CD4-positive, alpha-beta T cell (primary cell): ENCODE measurements at regions not wholly inside any gene's neighbourhood (a gene's known extent, or its start where the extent isn't known, plus 50 kb on each side); places are given as distances from the start of the nearest gene placed in this dataset.
A peak's percentile ranks its signal among the peaks of the same experiment; 100 is the strongest.

Experiments
- ATAC-seq: fragments of 200-7000 bp; cut with Tn5 transposase; one replicate; pipeline ENCODE4 v1.10.0; 2022; ENCODE audit warnings: mild to moderate bottlenecking; ENCODE audit not compliant: poor library complexity
- CTCF ChIA-PET: fragments of 350-600 bp; sonication (Branson Sonifier 250); formaldehyde crosslinking; loops from one replicate; lab custom pipeline; 2021; ENCODE audit warnings: antibody characterized with exemption, inconsistent platforms; lab: Charles Lee
- POLR2A ChIA-PET: fragments of 350-600 bp; sonication (Branson Sonifier 250); formaldehyde crosslinking; loops from one replicate; lab custom pipeline; 2021; ENCODE audit warnings: antibody characterized with exemption, inconsistent platforms; lab: Charles Lee
- DNase-seq, 14 experiments: peaks; one replicate each; pipeline ENCODE4 v3.0.0-alpha.2; 2013 to 2020; ENCODE audit warnings: mixed read lengths in 2 of 14
- H3K27ac ChIP-seq, 2 donors: one replicate each; pipeline versions ENCODE4 v1.5.1 to v1.7.0; 2013; ENCODE audit warnings: low read length in 2 of 2, low read depth in 1 of 2, mild to moderate bottlenecking in 1 of 2
- H3K27me3 ChIP-seq, 2 experiments: 1 replicate in 1 of 2; 2 replicates in 1 of 2; pipeline versions ENCODE4 v1.6.1 to v1.7.0; 2013; ENCODE audit warnings: low read length in 2 of 2, control low read depth in 1 of 2, mild to moderate bottlenecking in 1 of 2, moderate library complexity in 1 of 2; ENCODE audit not compliant: insufficient read depth in 2 of 2, control insufficient read depth in 1 of 2
- H3K36me3 ChIP-seq: one replicate; pipeline ENCODE4 v1.6.1; 2013; ENCODE audit warnings: low read length, control low read depth; ENCODE audit not compliant: insufficient read depth
- H3K4me1 ChIP-seq: one replicate; pipeline ENCODE4 v1.6.1; 2013; ENCODE audit warnings: low read length, control low read depth; ENCODE audit not compliant: insufficient read depth
- H3K4me3 ChIP-seq: one replicate; pipeline ENCODE4 v1.5.1; 2013; ENCODE audit warnings: mild to moderate bottlenecking, low read length, moderate library complexity
- H3K9me3 ChIP-seq, 2 experiments: 1 replicate in 1 of 2; 2 replicates in 1 of 2; pipeline versions ENCODE4 v1.6.1 to v1.7.0; 2013; ENCODE audit warnings: low read length in 2 of 2, mild to moderate bottlenecking in 2 of 2, control low read depth in 1 of 2, moderate library complexity in 1 of 2; ENCODE audit not compliant: control insufficient read depth in 1 of 2, insufficient read depth in 1 of 2
- H3K27ac Mint-ChIP-seq: one replicate; pipeline ENCODE4 v1.8.0; 2020; ENCODE audit warnings: mixed read lengths
- H3K27me3 Mint-ChIP-seq: one replicate; pipeline ENCODE4 v1.8.0; 2021; ENCODE audit warnings: mixed read lengths
- H3K36me3 Mint-ChIP-seq: one replicate; pipeline ENCODE4 v1.8.0; 2021; ENCODE audit warnings: low read depth, mixed read lengths
- H3K4me1 Mint-ChIP-seq: one replicate; pipeline ENCODE4 v1.8.0; 2021; ENCODE audit warnings: low read depth, mixed read lengths
- H3K4me3 Mint-ChIP-seq: one replicate; pipeline ENCODE4 v1.8.0; 2020; ENCODE audit warnings: mild to moderate bottlenecking, mixed read lengths
- H3K9me3 Mint-ChIP-seq: one replicate; pipeline ENCODE4 v1.8.0; 2020; ENCODE audit warnings: mixed read lengths
- CTCF ChIP-seq: fragments of 200-600 bp; IDR thresholded peaks from one replicate; pipeline ENCODE4 v1.8.0; 2022; ENCODE audit warnings: antibody characterized with exemption, mild to moderate bottlenecking
- intact Hi-C, 2 experiments: fragments of 100-400 bp; cut with DNase I in 1 of 2; cut with micrococcal nuclease in 1 of 2; formaldehyde crosslinking; loops; one replicate each; pipeline versions ENCODE4 v1.15.1 to v1.9.0; 2023 to 2025; cut with DNase I, micrococcal nuclease

GRCh38 chr4:74670583-74670982, 123.7 kb downstream of the BTC start:
- H3K27me3 Mint-ChIP-seq = no peaks in the 10 kb centered on the region
- no peak overlapping the region for H3K4me3 Mint-ChIP-seq
- intact Hi-C loops = loop anchor here (2.0 to 5.0 kb wide), 6 partner anchors 48 to 483 kb away; no protein-coding TSS in a partner anchor
- H3K27ac Mint-ChIP-seq = no peak overlapping the region
- ChIA-PET POLR2A (no interaction called here), CTCF (interaction anchor here (1.1 kb wide), 1 partner anchor 294 kb away, joined by 3 read pairs; no protein-coding TSS in a partner anchor)
- H3K36me3 ChIP-seq = no peaks in the 10 kb centered on the region
- no peaks in the 10 kb centered on the region for H3K4me1 ChIP-seq
- no peaks in the 10 kb centered on the region for H3K27me3 ChIP-seq
- H3K4me1 Mint-ChIP-seq = peaks cover 2% of the 10 kb centered on the region
- H3K9me3 ChIP-seq = no peaks in the 10 kb centered on the region
- DNase-seq = no peak
- H3K27ac ChIP-seq = no peak overlapping the region
- H3K4me3 ChIP-seq = no peak overlapping the region
- no peaks in the 10 kb centered on the region for H3K9me3 Mint-ChIP-seq
- TF ChIP-seq CTCF = no peak
- no peak for ATAC-seq
- no peaks in the 10 kb centered on the region for H3K36me3 Mint-ChIP-seq

GRCh38 chr4:74671080-74671698, 123.1 kb downstream of the BTC start:
- H3K36me3 ChIP-seq = no peaks in the 10 kb centered on the region
- H3K4me1 Mint-ChIP-seq = peaks cover 3% of the 10 kb centered on the region
- ChIA-PET POLR2A (no interaction called here), CTCF (interaction anchor here (0.6 to 1.1 kb wide), 3 partner anchors 293 to 482 kb away, joined by 3 read pairs; no protein-coding TSS in a partner anchor)
- peak; percentile 76 for TF ChIP-seq CTCF
- H3K4me3 Mint-ChIP-seq = no peak overlapping the region
- H3K27me3 Mint-ChIP-seq = no peaks in the 10 kb centered on the region
- no peaks in the 10 kb centered on the region for H3K9me3 Mint-ChIP-seq
- no peak overlapping the region for H3K27ac Mint-ChIP-seq
- no peaks in the 10 kb centered on the region for H3K4me1 ChIP-seq
- DNase-seq (peak; percentile 7 to 69 (median 41)), ATAC-seq (peak; percentile 66)
- no peaks in the 10 kb centered on the region for H3K9me3 ChIP-seq
- H3K27ac ChIP-seq = no peak overlapping the region
- intact Hi-C loops = loop anchor here (1.0 to 5.0 kb wide), 8 partner anchors 49 to 484 kb away; no protein-coding TSS in a partner anchor
- H3K4me3 ChIP-seq = no peak overlapping the region
- H3K36me3 Mint-ChIP-seq = no peaks in the 10 kb centered on the region
- no peaks in the 10 kb centered on the region for H3K27me3 ChIP-seq

- ATAC-seq (no peak), DNase-seq (no peak)
- peaks cover 5% of the 10 kb centered on the region for H3K27me3 Mint-ChIP-seq
- POLR2A ChIA-PET = no interaction called here
- Histone ChIP-seq H3K36me3 (no peaks in the 10 kb centered on the region), H3K9me3 (no peaks in the 10 kb centered on the region), H3K27ac (no peak overlapping the region), H3K4me3 (no peak overlapping the region), H3K27me3 (no peaks in the 10 kb centered on the region), H3K4me1 (no peaks in the 10 kb centered on the region)
- H3K4me1 Mint-ChIP-seq = peaks cover 3% of the 10 kb centered on the region
- no peaks in the 10 kb centered on the region for H3K9me3 Mint-ChIP-seq
- TF ChIP-seq CTCF = no peak
- intact Hi-C loops = loop anchor here (1.0 to 5.0 kb wide), 6 partner anchors 52 to 487 kb away; no protein-coding TSS in a partner anchor
- no peak overlapping the region for H3K4me3 Mint-ChIP-seq
- no peaks in the 10 kb centered on the region for H3K36me3 Mint-ChIP-seq
- H3K27ac Mint-ChIP-seq = no peak overlapping the region
- CTCF ChIA-PET = interaction anchor here (0.9 to 2.1 kb wide), 3 partner anchors 9 to 446 kb away, joined by 3 to 4 read pairs (median 3); no protein-coding TSS in a partner anchor
These were observed 119.6 kb downstream of the BTC start for GRCh38 chr4:74674750-74675149.
